GM23338 (cell line): ENCODE measurements at regions not wholly inside any gene's neighbourhood (a gene's known extent, or its start where the extent isn't known, plus 50 kb on each side); places are given as distances from the start of the nearest gene placed in this dataset.
A peak's percentile ranks its signal among the peaks of the same experiment; 100 is the strongest.
"Not testable (repeated sequence)": the region's sequence is repeated elsewhere in the genome, so short reads cannot be mapped to it uniquely, and the experiment has no call there.

Source experiments
- ATAC-seq: fragments of 200-7000 bp; cut with Tn5 transposase; 3 replicates; pipeline ENCODE4 v1.9.1; 2020
- DNase-seq: peaks from one replicate; pipeline ENCODE4 v3.0.0-alpha.2; 2015; ENCODE audit warnings: low spot score
- H2AFZ ChIP-seq: fragments of 200-600 bp; sonication (generic); 2 replicates; pipeline ENCODE4 v1.8.0; 2016; ENCODE audit warnings: antibody characterized with exemption, mild to moderate bottlenecking, moderate library complexity
- H3F3A ChIP-seq: fragments of 200-600 bp; sonication (generic); replicated peaks from 2 replicates; pipeline ENCODE4 v1.8.0; 2017; ENCODE audit warnings: antibody characterized with exemption, mixed run types, low read depth
- H3K27ac ChIP-seq: fragments of 200-600 bp; sonication (generic); 2 replicates; pipeline ENCODE4 v1.6.1; 2016; ENCODE audit warnings: low read depth
- H3K27me3 ChIP-seq: fragments of 200-600 bp; sonication (generic); 2 replicates; pipeline ENCODE4 v1.8.0; 2016; ENCODE audit warnings: mild to moderate bottlenecking, mixed run types, moderate library complexity; ENCODE audit not compliant: insufficient read depth
- H3K36me3 ChIP-seq: fragments of 200-600 bp; sonication (generic); 2 replicates; pipeline ENCODE4 v1.8.0; 2016; ENCODE audit warnings: mild to moderate bottlenecking; ENCODE audit not compliant: insufficient read depth
- H3K4me1 ChIP-seq: fragments of 200-600 bp; sonication (generic); 2 replicates; pipeline ENCODE4 v1.8.0; 2016; ENCODE audit warnings: mild to moderate bottlenecking, moderate library complexity; ENCODE audit not compliant: insufficient read depth
- H3K4me2 ChIP-seq: fragments of 200-600 bp; sonication (generic); 2 replicates; pipeline ENCODE4 v1.7.1; 2017; ENCODE audit warnings: mixed run types
- H3K4me3 ChIP-seq: fragments of 200-600 bp; sonication (generic); 2 replicates; pipeline ENCODE4 v1.6.1; 2016; ENCODE audit warnings: mixed run types
- H3K79me2 ChIP-seq: fragments of 200-600 bp; sonication (generic); replicated peaks from 2 replicates; pipeline ENCODE4 v1.8.0; 2017; ENCODE audit warnings: mild to moderate bottlenecking; ENCODE audit not compliant: insufficient read depth
- H3K9me2 ChIP-seq: fragments of 200-600 bp; sonication (generic); 2 replicates; pipeline ENCODE4 v1.8.0; 2017; ENCODE audit not compliant: insufficient read depth
- H4K20me1 ChIP-seq: fragments of 200-600 bp; sonication (generic); replicated peaks from 2 replicates; pipeline ENCODE4 v1.8.0; 2017; ENCODE audit warnings: mild to moderate bottlenecking; ENCODE audit not compliant: insufficient read depth
- H3K27ac Mint-ChIP-seq: 2 replicates; pipeline ENCODE4 v1.8.0; 2020; ENCODE audit warnings: inconsistent platforms, mild to moderate bottlenecking, moderate library complexity, mixed read lengths
- H3K27me3 Mint-ChIP-seq: 3 replicates; pipeline ENCODE4 v1.8.0; 2022; ENCODE audit warnings: low read depth, mild to moderate bottlenecking, moderate library complexity, mixed read lengths, inconsistent platforms; ENCODE audit not compliant: insufficient read depth, poor library complexity
- H3K36me3 Mint-ChIP-seq: 3 replicates; pipeline ENCODE4 v1.8.0; 2021; ENCODE audit warnings: low read depth, mild to moderate bottlenecking, inconsistent platforms, moderate library complexity, mixed read lengths
- H3K4me1 Mint-ChIP-seq: 3 replicates; pipeline ENCODE4 v1.8.0; 2020; ENCODE audit warnings: mild to moderate bottlenecking, inconsistent platforms, mixed read lengths
- H3K4me3 Mint-ChIP-seq: 3 replicates; pipeline ENCODE4 v1.8.0; 2021; ENCODE audit warnings: moderate library complexity, mild to moderate bottlenecking, inconsistent platforms, mixed read lengths
- H3K9me3 Mint-ChIP-seq: 3 replicates; pipeline ENCODE4 v1.8.0; 2020; ENCODE audit warnings: moderate library complexity, mild to moderate bottlenecking, inconsistent platforms, mixed read lengths
- CTCF ChIP-seq, 2 experiments: fragments of 200-600 bp in 1 of 2; sonication (generic) in 1 of 2; conservative IDR thresholded peaks; 2 replicates each; pipeline versions ENCODE4 v1.5.1 to v1.6.1; 2016 to 2017; ENCODE audit warnings: antibody characterized with exemption in 2 of 2, low read depth in 2 of 2, mild to moderate bottlenecking in 2 of 2, moderate library complexity in 1 of 2
- EZH2phosphoT487 ChIP-seq: fragments of 200-600 bp; sonication (generic); IDR thresholded peaks from one replicate; pipeline ENCODE4 v1.8.1; 2018; ENCODE audit warnings: antibody characterized with exemption; ENCODE audit not compliant: unreplicated experiment
- STAT1 ChIP-seq: IDR thresholded peaks from one replicate; pipeline ENCODE4 v1.6.1; 2016; ENCODE audit warnings: antibody characterized with exemption; ENCODE audit not compliant: unreplicated experiment

GRCh38 chr16:27641260-27641659, 91.3 kb downstream of the KATNIP start:
- H3K27me3 Mint-ChIP-seq, result peaks cover 12% of the 10 kb centered on the region
- no peaks in the 10 kb centered on the region for H3K79me2 ChIP-seq
- ATAC-seq, result no peak
- peaks cover 16% of the 10 kb centered on the region for H3K4me1 Mint-ChIP-seq
- H3K36me3 ChIP-seq, result no peaks in the 10 kb centered on the region
- 0 out of 3 replicates have a peak, but pooled peaks cover 3% of the 10 kb centered on the region for H3K36me3 Mint-ChIP-seq
- no peak overlapping the region for H3K27ac ChIP-seq
- H2AFZ ChIP-seq, result no peak overlapping the region
- H3K4me2 ChIP-seq, result no peak overlapping the region
- no peak for DNase-seq
- TF ChIP-seq CTCF (conservative IDR thresholded peaks at IDR 0.05; ENCODE audit: low read depth in 2 of 2) (no peak), EZH2phosphoT487 (no peak)
- no peak overlapping the region for H3K4me3 Mint-ChIP-seq
- no peaks in the 10 kb centered on the region for H3K9me2 ChIP-seq
- H3K4me1 ChIP-seq, result peaks cover 8% of the 10 kb centered on the region; the same call in 1 of the 2 replicates
- no peaks in the 10 kb centered on the region for H4K20me1 ChIP-seq
- H3K27me3 ChIP-seq, result no peaks in the 10 kb centered on the region
- no peaks in the 10 kb centered on the region for H3F3A ChIP-seq
- H3K27ac Mint-ChIP-seq, result no peak overlapping the region
- no peaks in the 10 kb centered on the region for H3K9me3 Mint-ChIP-seq
- no peak overlapping the region for H3K4me3 ChIP-seq

DNA sequence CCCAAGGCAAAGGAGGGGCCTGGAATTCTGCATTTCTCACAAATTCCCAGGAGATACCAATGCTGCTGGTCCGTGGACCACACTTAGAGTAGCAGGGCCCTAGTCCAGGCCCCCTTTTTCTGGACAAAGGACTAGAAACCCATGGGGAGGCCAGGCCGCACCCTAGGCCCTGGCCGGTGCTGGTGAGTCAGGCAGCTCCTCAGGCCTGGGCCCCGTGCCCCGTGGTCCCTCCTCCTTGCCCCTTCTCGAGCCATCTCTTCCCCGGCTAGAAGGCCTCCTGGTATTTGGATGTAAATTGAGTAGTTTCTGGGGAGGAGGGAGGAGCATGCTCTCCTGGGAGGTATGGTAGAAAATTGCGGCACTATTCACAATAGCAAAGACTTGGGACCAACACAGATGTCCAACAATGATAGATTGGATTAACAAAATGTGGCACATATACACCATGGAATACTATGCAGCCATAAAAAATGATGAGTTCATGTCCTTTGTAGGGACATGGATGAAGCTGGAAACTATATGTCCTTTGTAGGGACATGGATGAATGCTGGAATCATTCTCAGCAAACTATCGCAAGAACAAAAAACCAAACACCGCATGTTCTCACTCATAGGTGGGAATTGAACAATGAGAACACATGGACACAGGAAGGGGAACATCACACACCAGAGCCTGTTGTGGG, 91.9 kb downstream of the KATNIP start:
- H3K27me3 ChIP-seq, H3K79me2 ChIP-seq, H3K4me3 Mint-ChIP-seq, H3F3A ChIP-seq, DNase-seq, H3K27ac ChIP-seq, H4K20me1 ChIP-seq, H3K9me3 Mint-ChIP-seq, ATAC-seq, H3K9me2 ChIP-seq, H2AFZ ChIP-seq, H3K4me3 ChIP-seq, H3K4me2 ChIP-seq, H3K4me1 ChIP-seq, H3K36me3 ChIP-seq, H3K27ac Mint-ChIP-seq, H3K36me3 Mint-ChIP-seq: not testable (repeated sequence)
- H3K4me1 Mint-ChIP-seq, result peaks cover 10% of the 10 kb centered on the region
- H3K27me3 Mint-ChIP-seq, result peaks cover 12% of the 10 kb centered on the region

- H3F3A ChIP-seq, result no peaks in the 10 kb centered on the region
- H3K4me1 Mint-ChIP-seq, result peaks cover 7% of the 10 kb centered on the region
- no peaks in the 10 kb centered on the region for H3K9me3 Mint-ChIP-seq
- no peak overlapping the region for H3K27ac ChIP-seq
- H3K27me3 ChIP-seq, result no peaks in the 10 kb centered on the region
- H3K4me1 ChIP-seq, result peaks cover 4% of the 10 kb centered on the region; the same call in 1 of the 2 replicates
- no peaks in the 10 kb centered on the region for H3K36me3 ChIP-seq
- no peak overlapping the region for H3K4me2 ChIP-seq
- 0 out of 3 replicates have a peak, but pooled peaks cover 3% of the 10 kb centered on the region for H3K36me3 Mint-ChIP-seq
- DNase-seq (peak; percentile 64), ATAC-seq (peak; percentile 26)
- H3K27me3 Mint-ChIP-seq, result peaks cover 12% of the 10 kb centered on the region
- H3K4me3 Mint-ChIP-seq, result no peak overlapping the region
- no peak for TF ChIP-seq STAT1
- peak; percentile 59 to 68 for TF ChIP-seq CTCF (conservative IDR thresholded peaks at IDR 0.05; ENCODE audit: low read depth in 2 of 2)
- H4K20me1 ChIP-seq, result no peaks in the 10 kb centered on the region
- no peak overlapping the region for H2AFZ ChIP-seq
- no peaks in the 10 kb centered on the region for H3K9me2 ChIP-seq
- H3K4me3 ChIP-seq, result no peak overlapping the region
- no peaks in the 10 kb centered on the region for H3K79me2 ChIP-seq
- H3K27ac Mint-ChIP-seq, result no peak overlapping the region
These were observed 92.8 kb downstream of the KATNIP start for GRCh38 chr16:27642756-27643155.
